Colonic mucosa (tissue), 4 donors: ENCODE measurements at regions not wholly inside any gene's neighbourhood (a gene's known extent, or its start where the extent isn't known, plus 50 kb on each side); places are given as distances from the start of the nearest gene placed in this dataset.
A peak's percentile ranks its signal among the peaks of the same experiment; 100 is the strongest.
"Not testable (repeated sequence)": the region's sequence is repeated elsewhere in the genome, so short reads cannot be mapped to it uniquely, and the experiment has no call there.

Experiments used
- DNase-seq: peaks from one replicate; pipeline ENCODE4 v3.0.0-alpha.2; 2020
- H3K27ac ChIP-seq: fragments of 200-600 bp; one replicate; pipeline ENCODE4 v1.8.0; 2021
- H3K27me3 ChIP-seq: fragments of 200-600 bp; one replicate; pipeline ENCODE4 v1.8.0; 2021
- H3K36me3 ChIP-seq: fragments of 200-600 bp; one replicate; pipeline ENCODE4 v1.8.0; 2021
- H3K4me1 ChIP-seq: fragments of 200-600 bp; one replicate; pipeline ENCODE4 v1.8.0; 2021; ENCODE audit warnings: mild to moderate bottlenecking
- H3K4me3 ChIP-seq: fragments of 200-600 bp; one replicate; pipeline ENCODE4 v1.8.0; 2021
- H3K9ac ChIP-seq, 2 donors: one replicate each; pipeline ENCODE4 v1.7.0; 2013; ENCODE audit warnings: control low read depth in 2 of 2, low read depth in 2 of 2, low read length in 2 of 2
- H3K9me3 ChIP-seq: fragments of 200-600 bp; one replicate; pipeline ENCODE4 v1.8.0; 2021
- CTCF ChIP-seq: fragments of 200-600 bp; IDR thresholded peaks from one replicate; pipeline ENCODE4 v1.8.0; 2022; ENCODE audit warnings: antibody characterized with exemption, mild to moderate bottlenecking
- intact Hi-C: fragments of 100-400 bp; cut with DNase I; formaldehyde crosslinking; loops from one replicate; pipeline ENCODE4 v1.14.1; 2022
- donor health status: healthy.
- donor health status: DM: no; HTN: no; CAD: no.
- donor health status: DM: no; HTN: no; CAD: no.

GRCh38 chr15:96147267-96147666, 183.2 kb upstream of the NR2F2 start:
- Histone ChIP-seq H3K27ac (no peak overlapping the region), H3K9me3 (no peaks in the 10 kb centered on the region), H3K4me3 (no peak overlapping the region), H3K27me3 (no peaks in the 10 kb centered on the region), H3K4me1 (no peaks in the 10 kb centered on the region), H3K36me3 (no peaks in the 10 kb centered on the region), H3K9ac (no peak overlapping the region)
- DNase-seq = no peak
- intact Hi-C loops = no loop called here
- no peak for TF ChIP-seq CTCF

GRCh38 chr15:96150254-96150653, 180.2 kb upstream of the NR2F2 start:
- Histone ChIP-seq H3K27ac (no peak overlapping the region), H3K9ac (no peak overlapping the region), H3K27me3 (no peaks in the 10 kb centered on the region), H3K9me3 (no peaks in the 10 kb centered on the region), H3K4me3 (no peak overlapping the region), H3K4me1 (no peaks in the 10 kb centered on the region), H3K36me3 (no peaks in the 10 kb centered on the region)
- intact Hi-C loops = no loop called here
- no peak for DNase-seq
- TF ChIP-seq CTCF = no peak

GRCh38 chr15:96151749-96152148, 178.8 kb upstream of the NR2F2 start:
- H3K36me3 ChIP-seq, H3K27ac ChIP-seq, H3K4me3 ChIP-seq, H3K9me3 ChIP-seq, H3K9ac ChIP-seq, DNase-seq, H3K27me3 ChIP-seq, H3K4me1 ChIP-seq, intact Hi-C loops: not testable (repeated sequence)

- no peak overlapping the region for H3K4me3 ChIP-seq
- H3K9me3 ChIP-seq = no peaks in the 10 kb centered on the region
- intact Hi-C loops = no loop called here
- TF ChIP-seq CTCF = no peak
- H3K36me3 ChIP-seq = no peaks in the 10 kb centered on the region
- no peak overlapping the region for H3K27ac ChIP-seq
- no peak overlapping the region for H3K9ac ChIP-seq
- DNase-seq = no peak
- H3K4me1 ChIP-seq = no peaks in the 10 kb centered on the region
- H3K27me3 ChIP-seq = no peaks in the 10 kb centered on the region
Measured at GRCh38 chr15:96153929-96154328, 176.6 kb upstream of the NR2F2 start.

GRCh38 chr15:96158938-96159337, 171.6 kb upstream of the NR2F2 start:
- no peak for DNase-seq
- Histone ChIP-seq H3K36me3 (no peaks in the 10 kb centered on the region), H3K9ac (no peak overlapping the region), H3K4me3 (no peak overlapping the region), H3K27ac (no peak overlapping the region), H3K27me3 (no peaks in the 10 kb centered on the region), H3K9me3 (no peaks in the 10 kb centered on the region), H3K4me1 (no peaks in the 10 kb centered on the region)
- intact Hi-C loops = no loop called here
- TF ChIP-seq CTCF = no peak

GRCh38 chr15:96160269-96160668, 170.2 kb upstream of the NR2F2 start:
- no peaks in the 10 kb centered on the region for H3K4me1 ChIP-seq
- intact Hi-C loops = no loop called here
- H3K4me3 ChIP-seq = no peak overlapping the region
- H3K9ac ChIP-seq = no peak overlapping the region
- no peaks in the 10 kb centered on the region for H3K9me3 ChIP-seq
- no peaks in the 10 kb centered on the region for H3K36me3 ChIP-seq
- H3K27ac ChIP-seq = no peak overlapping the region
- no peak for TF ChIP-seq CTCF
- H3K27me3 ChIP-seq = no peaks in the 10 kb centered on the region
- DNase-seq = peak; percentile 23
